T-helper 9 cell (primary cell): ENCODE measurements at regions not wholly inside any gene's neighbourhood (a gene's known extent, or its start where the extent isn't known, plus 50 kb on each side); places are given as distances from the start of the nearest gene placed in this dataset.
"Not testable (repeated sequence)": the region's sequence is repeated elsewhere in the genome, so short reads cannot be mapped to it uniquely, and the experiment has no call there.

Experiments used
- DNase-seq: peaks from one replicate; pipeline ENCODE4 v3.0.0-alpha.2; 2020

DNA sequence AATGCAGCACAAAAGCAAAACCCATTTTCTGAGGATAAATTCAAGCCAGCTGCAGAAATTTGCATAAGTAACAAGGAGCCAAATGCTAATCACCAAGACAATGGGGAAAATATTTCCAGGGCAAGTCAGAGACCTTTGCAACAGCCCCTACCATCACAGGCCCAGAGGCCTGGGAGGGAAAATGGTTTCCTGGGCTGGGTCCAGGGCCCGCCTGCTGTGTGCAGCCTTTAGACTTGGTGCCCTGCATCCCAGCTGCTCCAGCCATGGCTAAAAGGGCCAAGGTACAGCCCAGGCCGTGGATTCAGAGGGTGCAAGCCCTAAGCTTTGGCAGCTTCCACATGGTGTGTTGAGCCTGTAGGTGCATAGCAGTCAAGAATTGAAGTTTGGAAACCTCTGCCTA is 309.5 kb upstream of the SGCG start:
- no peak for DNase-seq

DNA sequence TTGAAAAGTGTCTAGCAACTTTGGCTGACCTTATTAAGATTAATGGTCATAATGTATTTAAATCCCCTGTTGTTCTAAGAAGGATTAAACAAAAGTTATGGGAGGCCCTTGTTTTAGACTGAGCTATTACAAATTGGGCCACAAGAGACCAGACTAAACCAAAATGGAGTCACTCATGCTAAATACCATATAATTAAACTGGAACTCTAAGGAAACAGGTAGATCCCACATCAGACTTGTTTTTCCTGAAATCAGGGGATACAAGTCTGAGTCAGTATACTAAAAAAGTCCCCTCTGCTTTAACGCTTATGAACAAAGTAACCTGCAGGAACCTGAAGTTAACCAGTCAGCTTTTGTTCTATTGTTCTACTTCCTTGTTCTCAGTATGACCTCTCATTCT is 305.9 kb upstream of the SGCG start:
- no peak for DNase-seq

DNA sequence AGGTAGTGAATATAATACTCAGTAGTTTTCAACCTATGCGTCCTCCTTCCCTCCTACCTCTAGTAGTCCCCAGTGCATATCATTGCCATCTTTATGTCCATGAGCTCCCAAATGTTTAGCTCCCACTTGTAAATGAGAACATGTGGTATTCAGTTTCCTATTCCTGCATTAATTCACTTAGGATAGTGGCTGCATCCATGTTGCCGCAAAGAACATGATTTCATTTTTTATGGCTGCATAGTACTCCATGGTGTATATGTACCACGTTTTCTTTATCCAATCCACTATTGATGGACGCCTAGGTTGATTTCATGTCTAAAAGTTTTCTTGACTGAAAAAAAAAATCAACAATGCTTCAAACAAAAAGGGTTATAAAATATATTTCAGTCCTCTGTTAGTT is 303.4 kb upstream of the SGCG start:
- no peak for DNase-seq

GRCh38 chr13:22880741-22881720 is 299.7 kb upstream of the SGCG start:
- no peak for DNase-seq

GRCh38 chr13:22881721-22882608 is 298.8 kb upstream of the SGCG start:
- DNase-seq: not testable (repeated sequence)

GRCh38 chr13:22883262-22883840 is 297.4 kb upstream of the SGCG start:
- DNase-seq: no peak

GRCh38 chr13:22883956-22884355 is 296.8 kb upstream of the SGCG start:
- DNase-seq: no peak

DNA sequence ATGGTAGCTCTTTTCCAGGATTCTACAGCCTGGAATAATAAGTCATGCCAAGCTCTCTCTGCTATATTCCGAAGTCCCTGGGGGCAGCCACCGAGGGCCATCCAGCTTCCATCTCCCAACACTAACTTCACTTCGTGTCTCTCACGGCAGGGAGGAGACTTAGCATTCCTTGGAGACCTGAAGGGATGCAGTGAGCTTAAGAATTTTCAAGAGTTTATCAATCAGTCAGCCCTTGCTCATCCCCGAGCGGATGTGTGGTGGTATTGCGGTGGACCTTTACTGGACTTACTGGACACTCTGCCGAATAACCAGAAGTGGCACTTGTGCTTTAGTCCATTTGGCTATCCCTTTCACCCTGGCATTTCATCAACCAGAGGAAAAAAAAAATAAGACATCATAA is 294.7 kb upstream of the SGCG start:
- not testable (repeated sequence) for DNase-seq

GRCh38 chr13:22889376-22889775 is 291.4 kb upstream of the SGCG start:
- DNase-seq: not testable (repeated sequence)

DNA sequence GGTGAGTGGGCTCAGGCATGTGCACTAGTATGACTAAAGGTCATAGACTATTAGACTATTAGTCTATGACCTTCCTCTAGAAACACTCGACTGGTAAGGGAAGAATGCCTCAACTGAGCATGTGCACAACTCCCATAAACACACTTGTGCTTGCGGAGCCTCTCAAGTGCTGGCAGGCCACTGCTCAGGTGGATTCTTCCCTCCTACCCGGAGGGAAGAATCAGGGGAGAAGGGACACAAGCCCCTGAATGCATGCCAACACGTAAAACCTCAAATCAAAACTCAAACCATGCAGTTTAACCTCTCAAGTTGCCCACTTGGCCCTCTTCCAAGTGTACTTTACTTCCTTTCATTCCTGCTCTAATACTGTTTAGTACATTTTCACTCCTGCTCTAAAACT is 287.6 kb upstream of the SGCG start:
- no peak for DNase-seq

DNA sequence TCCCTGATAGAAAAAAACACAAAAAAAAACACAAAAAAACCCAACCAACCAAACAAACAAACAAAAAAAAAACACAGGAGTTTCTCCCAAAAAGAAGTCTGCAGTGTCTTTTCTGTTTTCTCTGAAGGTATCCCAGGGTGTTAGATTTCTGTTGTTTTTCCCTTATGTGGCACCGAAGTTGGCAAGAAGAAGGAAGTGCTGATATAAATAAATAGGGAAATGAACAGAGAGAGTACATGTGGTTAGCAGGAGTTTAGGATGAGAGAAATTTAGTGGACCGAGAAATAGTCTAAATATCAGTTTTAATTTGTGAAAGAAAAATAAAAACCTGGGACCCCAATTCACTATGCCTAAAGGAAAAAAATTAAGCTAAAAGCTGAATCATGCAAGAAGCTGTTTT is 287.0 kb upstream of the SGCG start:
- no peak for DNase-seq

DNA sequence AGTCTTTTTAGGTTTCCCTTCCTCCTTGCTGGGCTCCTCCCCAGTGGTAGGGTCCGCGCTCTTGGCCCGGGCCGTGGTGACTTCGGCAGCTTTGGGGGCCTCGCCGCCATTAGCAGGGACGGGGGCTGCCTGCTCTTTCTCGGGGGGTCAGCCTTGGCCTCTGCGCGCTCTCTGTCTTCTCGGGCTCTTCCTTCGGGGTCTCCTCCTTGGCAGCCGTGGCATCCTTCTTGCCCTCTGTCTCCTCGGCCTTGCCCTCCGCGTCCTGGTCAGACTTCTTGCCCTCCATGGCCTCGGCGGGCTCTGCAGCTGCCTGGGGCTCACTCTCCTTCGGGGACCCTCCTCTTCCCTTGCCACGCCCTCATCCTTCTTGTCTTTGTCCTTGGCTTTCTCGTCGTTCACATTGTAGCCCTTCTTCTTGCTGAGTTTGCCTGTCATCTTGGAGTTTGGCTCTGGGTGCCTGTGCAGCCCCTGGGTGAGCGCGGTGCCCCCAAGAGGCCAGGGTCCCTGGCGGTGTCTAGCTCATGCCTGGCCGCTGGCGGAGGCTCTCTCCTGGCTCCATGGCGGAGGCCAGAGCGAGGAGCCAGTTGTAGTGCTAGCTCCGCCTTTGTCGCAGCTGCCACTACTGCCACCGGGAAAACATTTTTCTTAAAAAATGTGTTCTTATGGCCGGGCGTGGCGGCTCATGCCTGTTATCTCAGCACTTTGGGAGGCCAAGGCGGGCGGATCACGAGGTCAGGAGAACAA is 283.0 kb upstream of the SGCG start:
- DNase-seq: no peak

DNA sequence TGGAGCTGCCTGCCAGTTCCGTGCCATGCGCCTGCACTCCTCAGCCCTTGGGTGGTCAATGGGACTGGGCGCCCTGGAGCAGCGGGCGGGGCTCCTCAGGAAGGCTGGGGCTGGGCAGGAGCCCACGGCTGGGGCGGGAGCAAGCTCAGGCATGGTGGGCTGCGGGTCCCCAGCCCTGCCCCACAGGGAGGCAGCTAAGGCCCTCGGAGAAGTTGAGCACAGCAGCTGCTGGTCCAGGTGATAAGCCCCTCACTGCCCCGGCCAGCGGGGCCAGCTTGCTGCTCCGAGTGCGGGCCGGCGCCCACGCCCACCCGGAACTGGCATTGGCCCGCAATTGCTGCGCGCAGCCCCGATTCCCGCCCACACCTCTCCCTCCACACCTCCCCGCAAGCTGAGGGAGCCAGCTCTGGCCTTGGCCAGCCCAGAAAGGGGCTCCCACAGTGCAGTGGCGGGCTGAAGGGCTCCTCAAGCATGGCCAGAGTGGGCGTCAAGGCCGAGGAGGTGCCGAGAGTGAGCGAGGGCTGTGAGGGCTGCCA is 280.3 kb upstream of the SGCG start:
- DNase-seq: not testable (repeated sequence)

DNA sequence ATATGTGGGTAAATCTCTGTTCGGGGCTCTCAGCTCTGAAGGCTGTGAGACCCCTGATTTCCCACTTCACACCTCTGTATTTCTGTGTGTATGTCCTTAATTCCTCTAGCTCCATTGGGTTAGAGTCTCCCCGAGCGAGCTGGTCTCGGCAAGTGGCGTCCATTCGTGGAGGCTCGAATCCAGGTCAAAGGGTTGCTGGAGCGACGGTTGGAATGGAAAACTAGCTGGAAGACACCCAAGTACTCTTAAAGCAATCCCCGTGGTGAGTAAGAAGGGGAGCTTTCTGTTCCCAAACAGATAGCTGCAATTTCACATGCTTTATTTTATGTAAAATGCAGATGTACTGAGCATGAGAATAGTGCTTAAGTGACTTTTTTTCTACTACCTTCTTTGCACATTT is 277.5 kb upstream of the SGCG start:
- no peak for DNase-seq

GRCh38 chr13:22903925-22904324 is 276.9 kb upstream of the SGCG start:
- DNase-seq: no peak

DNA sequence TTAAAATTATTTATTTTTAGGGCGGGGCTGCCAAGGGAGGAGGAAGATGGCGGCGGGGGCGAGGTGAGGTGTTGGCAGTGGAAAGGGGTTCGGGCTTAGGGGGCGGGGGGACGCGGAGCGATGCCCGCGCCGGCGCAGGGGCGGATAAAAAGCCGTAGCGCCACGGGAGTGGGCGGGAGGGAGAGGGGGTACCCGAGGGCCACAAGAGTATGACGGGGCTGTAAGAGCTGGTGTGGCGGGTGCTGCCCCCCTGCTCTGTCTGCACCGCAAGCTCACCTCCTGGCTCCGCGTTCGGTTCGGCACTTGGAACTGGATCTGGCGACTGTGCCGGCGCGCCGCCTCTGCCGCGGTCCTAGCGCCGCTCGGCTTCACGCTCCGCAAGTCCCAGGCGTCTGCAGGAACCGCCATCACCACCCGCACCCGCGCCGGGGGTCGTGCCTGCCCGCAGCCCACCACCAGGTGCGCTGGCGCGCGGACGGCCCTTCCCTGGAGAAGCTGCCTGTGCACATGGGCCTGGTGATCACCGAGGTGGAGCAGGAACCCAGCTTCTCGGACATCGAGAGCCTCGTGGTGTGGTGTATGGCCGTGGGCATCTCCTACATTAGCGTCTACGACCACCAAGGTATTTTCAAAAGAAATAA is 265.2 kb upstream of the SGCG start:
- DNase-seq: no peak

DNA sequence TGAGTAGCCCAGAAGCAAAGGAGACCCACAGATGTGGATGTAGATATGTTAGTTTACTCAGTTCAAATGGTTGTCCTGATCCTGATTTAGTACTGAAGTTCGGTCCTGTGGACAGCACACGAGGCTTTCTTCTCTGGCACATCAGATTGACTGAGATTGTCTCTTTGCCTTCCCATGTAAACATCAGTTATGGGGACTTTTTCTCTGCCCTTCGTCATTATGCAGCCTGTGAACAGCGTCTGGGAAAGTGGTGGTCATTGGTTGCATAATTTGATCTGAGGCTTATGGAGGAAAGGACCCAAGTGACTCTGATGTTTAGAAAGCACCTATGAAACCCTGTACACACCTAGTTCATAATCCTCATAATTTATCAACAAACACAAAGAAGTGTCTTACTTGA is 264.5 kb upstream of the SGCG start:
- DNase-seq: not testable (repeated sequence)

DNA sequence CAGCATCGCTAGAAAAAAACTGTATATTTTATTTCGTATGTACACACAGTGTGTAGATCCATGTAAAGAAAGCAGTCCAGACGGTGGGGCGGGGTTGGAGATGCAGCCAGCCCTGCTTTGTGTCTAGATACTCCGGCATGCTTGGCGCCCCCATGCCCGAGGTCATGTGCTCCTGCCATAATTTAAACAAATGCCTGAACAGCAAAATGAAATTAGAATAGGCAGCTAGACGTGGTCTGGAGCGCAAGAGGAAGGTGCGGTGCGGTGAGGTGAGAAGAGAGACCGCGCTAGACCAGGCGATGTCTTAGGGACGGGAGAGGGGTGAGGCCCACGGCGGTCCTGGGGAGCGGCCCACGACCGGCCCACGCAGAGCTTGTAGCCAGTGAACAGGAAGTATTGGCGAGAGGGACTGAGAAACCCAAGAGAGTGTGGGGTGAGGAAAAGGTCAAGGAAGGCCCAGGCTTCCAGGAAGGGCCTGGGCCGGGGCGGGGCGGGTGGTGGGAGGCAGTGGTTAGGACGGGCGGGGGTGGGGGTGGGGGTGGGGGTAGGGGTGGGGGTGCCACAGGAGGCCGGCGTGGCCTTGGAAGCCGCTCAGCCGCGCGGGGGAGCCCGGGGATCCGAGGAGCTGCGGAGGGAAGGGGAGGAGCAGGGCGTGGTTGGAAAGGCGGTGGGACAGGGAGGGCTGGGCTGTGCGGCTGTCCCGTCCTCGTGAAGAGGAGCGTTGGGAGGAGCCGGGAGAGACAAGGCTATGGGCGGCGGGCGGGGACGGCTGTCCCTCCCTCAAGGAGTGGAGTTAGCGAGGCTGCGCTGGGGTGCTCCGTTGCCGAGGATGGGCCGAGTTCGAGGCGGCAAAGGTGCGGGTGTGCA is 254.7 kb upstream of the SGCG start:
- no peak for DNase-seq

- no peak for DNase-seq
These were observed 253.9 kb upstream of the SGCG start for GRCh38 chr13:22926748-22927400.

DNA sequence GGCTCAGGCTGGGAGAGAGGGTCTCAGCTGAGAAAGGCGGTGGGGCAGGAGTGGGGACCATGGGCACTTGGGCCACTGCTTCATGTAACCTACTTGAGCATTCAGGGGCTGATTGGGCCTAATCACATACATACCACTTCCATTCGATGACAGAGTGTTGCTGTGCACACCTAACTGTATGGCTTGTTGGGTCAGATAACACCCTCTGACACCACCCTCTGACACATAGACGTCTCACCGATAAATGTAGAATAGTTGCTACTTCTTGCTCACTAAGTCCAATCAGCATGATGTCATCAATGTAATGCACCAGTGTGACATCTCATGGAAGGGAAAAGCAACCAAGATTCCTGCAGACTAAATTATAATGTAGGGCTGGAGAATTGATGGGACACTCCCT is 252.9 kb upstream of the SGCG start:
- DNase-seq: not testable (repeated sequence)
